KMS-11 (cell line): ENCODE measurements at regions not wholly inside any gene's neighbourhood (a gene's known extent, or its start where the extent isn't known, plus 50 kb on each side); places are given as distances from the start of the nearest gene placed in this dataset.

Source experiments
- H2AFZ ChIP-seq: fragments of 200-600 bp; sonication (generic); 2 replicates; pipeline ENCODE4 v1.6.1; 2016; ENCODE audit warnings: antibody characterized with exemption, mixed run types, low read depth
- H3K27ac ChIP-seq: fragments of 200-600 bp; sonication (generic); 2 replicates; pipeline ENCODE4 v1.6.1; 2016; ENCODE audit warnings: mild to moderate bottlenecking, mixed run types
- H3K27me3 ChIP-seq: fragments of 200-600 bp; sonication (generic); 2 replicates; pipeline ENCODE4 v1.6.1; 2017; ENCODE audit warnings: mild to moderate bottlenecking, low read depth, mixed run types, moderate library complexity; ENCODE audit not compliant: insufficient read depth
- H3K36me3 ChIP-seq: fragments of 200-600 bp; sonication (generic); 2 replicates; pipeline ENCODE4 v1.6.1; 2017; ENCODE audit warnings: mild to moderate bottlenecking, mixed run types; ENCODE audit not compliant: insufficient read depth
- H3K4me1 ChIP-seq: fragments of 200-600 bp; sonication (generic); 2 replicates; pipeline ENCODE4 v1.6.1; 2016; ENCODE audit warnings: mild to moderate bottlenecking, low read depth, mixed run types; ENCODE audit not compliant: poor library complexity, severe bottlenecking
- H3K4me2 ChIP-seq: fragments of 200-600 bp; sonication (generic); 2 replicates; pipeline ENCODE4 v1.7.0; 2016; ENCODE audit warnings: mild to moderate bottlenecking, mixed run types
- H3K4me3 ChIP-seq: fragments of 200-600 bp; sonication (generic); IDR thresholded peaks from 2 replicates; pipeline ENCODE4 v1.6.1; 2017; ENCODE audit warnings: low read depth, low read length, mixed read lengths; ENCODE audit not compliant: insufficient read depth
- H3K79me2 ChIP-seq: fragments of 200-600 bp; sonication (generic); 2 replicates; pipeline ENCODE4 v1.6.1; 2016; ENCODE audit warnings: low read depth, mixed run types; ENCODE audit not compliant: insufficient read depth
- H3K9ac ChIP-seq: fragments of 200-600 bp; sonication (generic); 2 replicates; pipeline ENCODE4 v1.6.1; 2016; ENCODE audit warnings: mild to moderate bottlenecking, mixed run types
- H4K20me1 ChIP-seq: fragments of 200-600 bp; sonication (generic); 2 replicates; pipeline ENCODE4 v1.6.1; 2016; ENCODE audit warnings: mild to moderate bottlenecking, mixed run types; ENCODE audit not compliant: insufficient read depth
- CTCF ChIP-seq: fragments of 200-600 bp; sonication (generic); conservative IDR thresholded peaks from 2 replicates; pipeline ENCODE4 v1.6.1; 2017; ENCODE audit warnings: low read depth, mild to moderate bottlenecking, antibody characterized with exemption, low read length, moderate library complexity, mixed read lengths

DNA sequence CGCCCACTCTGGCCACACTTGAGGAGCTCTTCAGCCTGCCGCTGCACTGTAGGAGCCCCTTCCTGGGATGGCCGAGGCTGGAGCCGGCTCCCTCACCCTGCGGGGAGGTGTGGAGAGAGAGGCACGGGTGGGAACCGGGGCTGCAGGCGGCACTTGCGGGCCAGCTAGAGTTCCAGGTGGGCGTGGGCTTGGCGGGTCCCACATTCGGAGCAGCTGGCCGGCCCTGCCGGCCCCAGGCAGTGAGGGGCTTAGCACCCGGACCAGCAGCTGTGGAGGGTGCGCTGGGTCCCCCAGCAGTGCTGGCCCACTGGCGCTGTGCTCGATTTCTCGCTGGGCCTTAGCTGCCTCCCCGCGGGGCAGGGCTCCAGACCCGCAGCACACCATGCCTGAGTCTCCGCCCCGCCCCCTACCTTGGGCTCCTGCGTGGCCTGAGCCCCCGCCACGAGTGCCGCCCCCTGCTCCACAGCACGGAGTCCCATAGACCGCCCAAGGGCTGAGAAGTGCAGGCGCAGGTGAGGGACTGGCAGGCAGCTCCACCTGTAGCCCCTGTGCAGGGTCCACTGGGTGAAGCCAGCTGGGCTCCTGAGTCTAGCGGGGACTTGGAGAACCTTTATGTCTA, 71.9 kb downstream of the IL12A start:
- no peak overlapping the region for H3K27ac ChIP-seq
- no peak for TF ChIP-seq CTCF
- no peaks in the 10 kb centered on the region for H3K36me3 ChIP-seq
- no peaks in the 10 kb centered on the region for H4K20me1 ChIP-seq
- H3K79me2 ChIP-seq: no peaks in the 10 kb centered on the region
- H3K4me1 ChIP-seq: no peaks in the 10 kb centered on the region
- no peak overlapping the region for H3K9ac ChIP-seq
- H2AFZ ChIP-seq: no peak overlapping the region
- no peaks in the 10 kb centered on the region for H3K27me3 ChIP-seq
- no peak overlapping the region for H3K4me2 ChIP-seq
- H3K4me3 ChIP-seq: no peak overlapping the region

GRCh38 chr3:160061525-160061924, 72.9 kb downstream of the IL12A start:
- no peak overlapping the region for H3K9ac ChIP-seq
- H4K20me1 ChIP-seq: no peaks in the 10 kb centered on the region
- no peaks in the 10 kb centered on the region for H3K79me2 ChIP-seq
- H3K4me1 ChIP-seq: no peaks in the 10 kb centered on the region
- no peaks in the 10 kb centered on the region for H3K36me3 ChIP-seq
- H2AFZ ChIP-seq: no peak overlapping the region
- no peak overlapping the region for H3K4me2 ChIP-seq
- TF ChIP-seq CTCF: no peak
- H3K4me3 ChIP-seq: no peak overlapping the region
- H3K27me3 ChIP-seq: no peaks in the 10 kb centered on the region
- no peak overlapping the region for H3K27ac ChIP-seq

DNA sequence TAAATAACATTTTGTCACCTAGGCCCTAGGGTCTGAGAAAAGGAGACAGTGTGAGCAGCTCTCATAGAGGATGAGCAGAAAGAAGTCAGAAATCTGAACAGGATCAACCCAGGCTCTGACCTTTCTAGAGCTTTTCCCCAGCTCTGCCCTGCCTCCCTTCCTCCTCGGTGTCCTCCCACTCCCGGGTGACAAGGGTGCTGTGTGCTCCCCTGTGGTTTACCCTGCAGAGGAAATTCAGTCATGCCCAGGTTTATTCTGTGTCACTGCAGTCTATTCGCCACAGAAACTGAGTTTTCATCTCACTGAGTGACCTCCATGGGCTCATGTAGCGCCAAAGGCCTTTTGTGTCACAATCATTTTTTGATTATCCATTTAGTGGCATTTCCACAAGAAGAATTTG, 76.6 kb downstream of the IL12A start:
- no peak for TF ChIP-seq CTCF
- Histone ChIP-seq H3K79me2 (no peaks in the 10 kb centered on the region), H3K27me3 (no peaks in the 10 kb centered on the region), H4K20me1 (no peaks in the 10 kb centered on the region), H3K4me1 (no peaks in the 10 kb centered on the region), H3K36me3 (no peaks in the 10 kb centered on the region), H3K27ac (no peak overlapping the region), H2AFZ (no peak overlapping the region), H3K4me2 (no peak overlapping the region), H3K9ac (no peak overlapping the region), H3K4me3 (no peak overlapping the region)

DNA sequence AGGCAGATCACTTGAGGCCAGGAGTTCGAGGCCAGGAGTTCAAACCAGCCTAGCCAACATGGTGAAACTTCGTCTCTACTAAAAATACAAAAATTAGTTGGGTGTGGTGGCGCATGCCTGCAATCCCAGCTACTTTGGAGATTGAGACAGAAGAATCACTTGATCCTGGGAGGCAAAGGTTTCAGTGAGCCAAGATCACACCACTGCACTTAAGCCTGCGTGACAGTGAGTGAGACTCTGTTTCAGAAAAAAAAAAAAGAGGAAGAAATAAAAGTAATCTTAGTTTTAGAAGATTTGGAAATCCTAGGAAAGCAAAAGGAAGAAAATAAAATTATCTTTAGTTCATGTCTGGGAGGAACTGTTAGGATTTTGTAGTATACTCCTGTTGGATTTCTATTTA, 77.2 kb downstream of the IL12A start:
- Histone ChIP-seq H3K27me3 (no peaks in the 10 kb centered on the region), H2AFZ (no peak overlapping the region), H3K36me3 (no peaks in the 10 kb centered on the region), H3K79me2 (no peaks in the 10 kb centered on the region), H3K9ac (no peak overlapping the region), H3K27ac (no peak overlapping the region), H3K4me1 (no peaks in the 10 kb centered on the region), H4K20me1 (no peaks in the 10 kb centered on the region), H3K4me3 (no peak overlapping the region), H3K4me2 (no peak overlapping the region)
- TF ChIP-seq CTCF: no peak
